GM12864 (cell line): ENCODE measurements at regions not wholly inside any gene's neighbourhood (a gene's known extent, or its start where the extent isn't known, plus 50 kb on each side); places are given as distances from the start of the nearest gene placed in this dataset.

Experiments
- DNase-seq: peaks from one replicate; pipeline ENCODE4 v3.0.0-alpha.2; 2011; ENCODE audit warnings: low read depth
- H3K4me3 ChIP-seq: 2 replicates; pipeline ENCODE4 v1.5.1; 2011; ENCODE audit warnings: mild to moderate bottlenecking, low read depth, low read length, control low read depth
- TF ChIP-seq, protein P1 (sequence below): IDR thresholded peaks from 2 replicates; pipeline ENCODE4 v1.5.1; 2011; ENCODE audit warnings: low read depth, mild to moderate bottlenecking, moderate library complexity, low read length, control low read depth, inconsistent platforms; ENCODE audit errors: missing control alignments

DNA sequence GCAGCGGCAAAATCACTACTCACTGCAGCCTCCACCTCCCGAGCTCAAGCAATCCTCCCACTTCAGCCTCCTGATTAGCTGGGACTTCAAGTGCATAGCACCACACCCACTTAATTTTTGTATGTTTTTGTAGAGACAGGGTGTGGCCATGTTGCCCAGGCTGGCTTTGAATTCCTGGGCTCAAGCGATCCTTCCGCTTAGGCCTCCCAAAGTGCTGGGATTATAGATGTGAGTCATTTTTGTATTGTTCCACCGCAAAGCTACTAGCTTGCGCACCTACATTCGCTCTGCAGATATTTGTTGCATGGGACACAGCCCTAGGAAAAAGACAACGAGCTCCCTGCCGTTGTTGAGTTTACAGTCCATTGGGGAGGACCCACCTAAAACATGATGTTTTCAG is 173.5 kb upstream of the AGAP1 start:
- DNase-seq = no peak
- H3K4me3 ChIP-seq = no peak overlapping the region
- TF ChIP-seq, protein P1, sequence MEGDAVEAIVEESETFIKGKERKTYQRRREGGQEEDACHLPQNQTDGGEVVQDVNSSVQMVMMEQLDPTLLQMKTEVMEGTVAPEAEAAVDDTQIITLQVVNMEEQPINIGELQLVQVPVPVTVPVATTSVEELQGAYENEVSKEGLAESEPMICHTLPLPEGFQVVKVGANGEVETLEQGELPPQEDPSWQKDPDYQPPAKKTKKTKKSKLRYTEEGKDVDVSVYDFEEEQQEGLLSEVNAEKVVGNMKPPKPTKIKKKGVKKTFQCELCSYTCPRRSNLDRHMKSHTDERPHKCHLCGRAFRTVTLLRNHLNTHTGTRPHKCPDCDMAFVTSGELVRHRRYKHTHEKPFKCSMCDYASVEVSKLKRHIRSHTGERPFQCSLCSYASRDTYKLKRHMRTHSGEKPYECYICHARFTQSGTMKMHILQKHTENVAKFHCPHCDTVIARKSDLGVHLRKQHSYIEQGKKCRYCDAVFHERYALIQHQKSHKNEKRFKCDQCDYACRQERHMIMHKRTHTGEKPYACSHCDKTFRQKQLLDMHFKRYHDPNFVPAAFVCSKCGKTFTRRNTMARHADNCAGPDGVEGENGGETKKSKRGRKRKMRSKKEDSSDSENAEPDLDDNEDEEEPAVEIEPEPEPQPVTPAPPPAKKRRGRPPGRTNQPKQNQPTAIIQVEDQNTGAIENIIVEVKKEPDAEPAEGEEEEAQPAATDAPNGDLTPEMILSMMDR = no peak

GRCh38 chr2:235324324-235324723 is 169.5 kb upstream of the AGAP1 start:
- no peak for DNase-seq
- TF ChIP-seq, protein P1 = no peak
- no peak overlapping the region for H3K4me3 ChIP-seq

DNA sequence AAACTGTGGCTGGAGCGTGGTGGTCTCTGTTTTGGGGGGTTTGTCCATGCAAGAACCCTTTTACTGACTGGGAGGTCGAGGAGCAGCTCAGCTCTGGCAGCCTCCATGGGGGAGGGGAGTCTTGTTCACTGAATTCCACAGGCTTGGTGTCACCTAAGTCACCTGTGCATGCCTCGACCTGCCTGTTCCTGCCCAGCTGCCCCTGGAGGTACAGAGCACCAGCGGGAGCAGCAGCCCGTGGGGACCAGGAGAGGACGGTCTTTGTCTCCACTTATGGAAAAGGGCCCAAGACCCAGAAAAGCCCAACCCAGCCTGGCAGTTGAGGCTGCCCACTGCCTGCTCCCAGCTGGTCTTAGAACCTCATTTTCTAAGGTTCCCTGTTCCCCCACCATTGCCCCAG is 168.7 kb upstream of the AGAP1 start:
- H3K4me3 ChIP-seq = no peak overlapping the region
- no peak for DNase-seq
- TF ChIP-seq, protein P1 = no peak

- DNase-seq = no peak
- TF ChIP-seq, protein P1 = no peak
Measured at GRCh38 chr2:235328991-235329390, 164.9 kb upstream of the AGAP1 start.

GRCh38 chr2:235330775-235331451 is 162.9 kb upstream of the AGAP1 start:
- TF ChIP-seq, protein P1 = no peak
- DNase-seq = no peak
- no peak overlapping the region for H3K4me3 ChIP-seq

More at GRCh38 chr2:235328991-235329390, 164.9 kb upstream of the AGAP1 start:
- no peak overlapping the region for H3K4me3 ChIP-seq

DNA sequence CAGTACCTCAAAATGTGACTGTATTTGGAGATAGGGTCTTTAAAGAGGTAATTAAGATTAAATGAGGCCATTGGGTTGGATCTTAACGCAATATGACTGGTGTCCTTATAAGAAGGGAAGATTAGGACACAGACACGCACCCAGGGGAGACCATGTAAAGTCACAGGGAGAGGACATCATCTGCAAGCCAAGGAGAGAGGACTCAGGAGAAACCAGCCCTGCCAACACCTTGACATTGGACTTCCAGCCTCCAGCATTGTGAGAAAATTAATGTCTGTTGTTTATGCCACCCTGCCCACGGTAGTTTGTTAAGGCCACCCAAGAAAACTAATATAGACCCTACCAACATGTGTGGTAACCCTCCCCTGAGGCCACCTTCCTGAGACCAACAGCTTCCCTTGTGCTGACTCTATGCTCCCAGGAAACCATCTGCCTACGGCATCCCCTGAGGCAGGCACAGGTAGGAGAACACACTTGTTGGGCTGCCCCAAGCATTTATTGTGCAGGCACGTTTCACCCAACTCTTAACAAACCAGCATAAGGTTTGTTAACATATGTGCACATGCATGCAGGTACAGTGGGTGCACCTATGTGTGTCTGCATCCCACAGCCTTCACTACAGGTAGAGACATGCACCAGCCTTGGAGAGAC is 161.5 kb upstream of the AGAP1 start:
- TF ChIP-seq, protein P1 = no peak
- no peak for DNase-seq
- H3K4me3 ChIP-seq = no peak overlapping the region

DNA sequence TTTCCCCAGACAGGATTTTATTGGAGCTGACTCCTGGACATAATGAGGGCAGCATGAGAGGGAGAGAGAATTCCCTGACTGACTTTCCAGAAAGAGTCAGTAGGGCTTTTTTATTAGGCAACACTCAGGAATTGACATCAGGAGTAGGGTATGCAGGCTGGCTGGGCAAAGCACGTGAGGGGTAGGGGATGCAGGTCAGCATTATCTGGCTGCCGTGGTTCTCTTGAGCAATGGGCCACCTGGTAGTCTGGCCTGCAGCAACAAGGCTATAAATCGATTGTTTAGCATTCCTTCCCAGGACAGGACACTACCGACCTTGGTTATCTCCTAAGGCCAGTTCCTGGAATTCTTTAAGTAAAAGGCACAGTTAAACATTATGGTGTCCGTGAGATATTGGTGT is 160.8 kb upstream of the AGAP1 start:
- no peak for DNase-seq
- TF ChIP-seq, protein P1 = no peak
- H3K4me3 ChIP-seq = no peak overlapping the region
